HL-60/S4 treated with phorbol 12-myristate 13-acetate at 8.2 ng/mL for 4 days and 3 days (cell line): ENCODE measurements at regions not wholly inside any gene's neighbourhood (a gene's known extent, or its start where the extent isn't known, plus 50 kb on each side); places are given as distances from the start of the nearest gene placed in this dataset.
"Not testable (repeated sequence)": the region's sequence is repeated elsewhere in the genome, so short reads cannot be mapped to it uniquely, and the experiment has no call there.

Source experiments
- in situ Hi-C: fragments of 300-500 bp; cut with MboI; formaldehyde crosslinking; loops from 2 replicates; pipeline ENCODE4 v1.15.0; 2022; ENCODE audit warnings: low sequenced_read_pairs

GRCh38 chr3:105974381-105974780 is 105.6 kb upstream of the CBLB start:
- in situ Hi-C loops: no loop called here

GRCh38 chr3:105976196-105976595 is 107.4 kb upstream of the CBLB start:
- in situ Hi-C loops: no loop called here

- in situ Hi-C loops: no loop called here
Measured at GRCh38 chr3:105979961-105980360, 111.1 kb upstream of the CBLB start.

GRCh38 chr3:105982207-105982606 is 113.4 kb upstream of the CBLB start:
- in situ Hi-C loops: no loop called here

- in situ Hi-C loops: no loop called here
Measured at GRCh38 chr3:105984837-105985236, 116.0 kb upstream of the CBLB start.

- in situ Hi-C loops: not testable (repeated sequence)
Measured at GRCh38 chr3:105986343-105986742, 117.5 kb upstream of the CBLB start.

GRCh38 chr3:105987809-105988208 is 119.0 kb upstream of the CBLB start:
- in situ Hi-C loops: no loop called here

- in situ Hi-C loops: no loop called here
Measured at GRCh38 chr3:105988540-105989212, 119.9 kb upstream of the CBLB start.

- in situ Hi-C loops: no loop called here
Measured at GRCh38 chr3:105996781-105997180, 128.0 kb upstream of the CBLB start.

GRCh38 chr3:105997466-105997799 is 128.6 kb upstream of the CBLB start:
- in situ Hi-C loops: no loop called here

GRCh38 chr3:105997800-105998526 is 129.2 kb upstream of the CBLB start:
- in situ Hi-C loops: no loop called here

GRCh38 chr3:105999856-106000255 is 131.0 kb upstream of the CBLB start:
- in situ Hi-C loops: no loop called here

GRCh38 chr3:106001923-106002322 is 133.1 kb upstream of the CBLB start:
- in situ Hi-C loops: no loop called here

- in situ Hi-C loops: no loop called here
Measured at GRCh38 chr3:106004137-106004681, 135.4 kb upstream of the CBLB start.

- in situ Hi-C loops: no loop called here
Measured at GRCh38 chr3:106004826-106005225, 136.0 kb upstream of the CBLB start.

- in situ Hi-C loops: no loop called here
Measured at GRCh38 chr3:106006001-106006400, 137.2 kb upstream of the CBLB start.

- in situ Hi-C loops: no loop called here
Measured at GRCh38 chr3:106006571-106006970, 137.8 kb upstream of the CBLB start.

GRCh38 chr3:106007512-106007911 is 138.7 kb upstream of the CBLB start:
- in situ Hi-C loops: no loop called here

- in situ Hi-C loops: no loop called here
Measured at GRCh38 chr3:106008766-106009165, 140.0 kb upstream of the CBLB start.

- in situ Hi-C loops: no loop called here
Measured at GRCh38 chr3:106010829-106011228, 142.0 kb upstream of the CBLB start.

- in situ Hi-C loops: no loop called here
Measured at GRCh38 chr3:106013971-106014370, 145.2 kb upstream of the CBLB start.

GRCh38 chr3:106014518-106014917 is 145.7 kb upstream of the CBLB start:
- in situ Hi-C loops: no loop called here
